HUES64 (cell line): ENCODE measurements at regions not wholly inside any gene's neighbourhood (a gene's known extent, or its start where the extent isn't known, plus 50 kb on each side); places are given as distances from the start of the nearest gene placed in this dataset.

Experiments
- H3K27ac ChIP-seq: 2 replicates; pipeline ENCODE4 v1.7.0; 2013; ENCODE audit warnings: low read depth, low read length, inconsistent platforms
- H3K27me3 ChIP-seq: 2 replicates; pipeline ENCODE4 v1.6.1; 2013; ENCODE audit warnings: mild to moderate bottlenecking, low read length; ENCODE audit not compliant: insufficient read depth
- H3K36me3 ChIP-seq: 2 replicates; pipeline ENCODE4 v1.6.1; 2013; ENCODE audit warnings: mild to moderate bottlenecking, low read length; ENCODE audit not compliant: insufficient read depth
- H3K4me1 ChIP-seq: 2 replicates; pipeline ENCODE4 v1.6.1; 2013; ENCODE audit warnings: mild to moderate bottlenecking, low read length, moderate library complexity; ENCODE audit not compliant: insufficient read depth
- H3K4me3 ChIP-seq: 2 replicates; pipeline ENCODE4 v1.5.1; 2013; ENCODE audit warnings: mild to moderate bottlenecking, low read length, moderate library complexity
- H3K9ac ChIP-seq: 2 replicates; pipeline ENCODE4 v1.6.1; 2013; ENCODE audit warnings: mild to moderate bottlenecking, low read depth, low read length
- H3K9me3 ChIP-seq: 2 replicates; pipeline ENCODE4 v1.6.1; 2013; ENCODE audit warnings: low read depth, low read length; ENCODE audit not compliant: insufficient read depth
- WGBS: fragments of 150-250, 120-280 bp; methylation state at CpG from one replicate; pipeline ENCODE4 v1.1.7; 2013; ENCODE audit warnings: missing lambda C conversion rate; 5-methylcytosine and 5-hydroxymethylcytosine counted together

DNA sequence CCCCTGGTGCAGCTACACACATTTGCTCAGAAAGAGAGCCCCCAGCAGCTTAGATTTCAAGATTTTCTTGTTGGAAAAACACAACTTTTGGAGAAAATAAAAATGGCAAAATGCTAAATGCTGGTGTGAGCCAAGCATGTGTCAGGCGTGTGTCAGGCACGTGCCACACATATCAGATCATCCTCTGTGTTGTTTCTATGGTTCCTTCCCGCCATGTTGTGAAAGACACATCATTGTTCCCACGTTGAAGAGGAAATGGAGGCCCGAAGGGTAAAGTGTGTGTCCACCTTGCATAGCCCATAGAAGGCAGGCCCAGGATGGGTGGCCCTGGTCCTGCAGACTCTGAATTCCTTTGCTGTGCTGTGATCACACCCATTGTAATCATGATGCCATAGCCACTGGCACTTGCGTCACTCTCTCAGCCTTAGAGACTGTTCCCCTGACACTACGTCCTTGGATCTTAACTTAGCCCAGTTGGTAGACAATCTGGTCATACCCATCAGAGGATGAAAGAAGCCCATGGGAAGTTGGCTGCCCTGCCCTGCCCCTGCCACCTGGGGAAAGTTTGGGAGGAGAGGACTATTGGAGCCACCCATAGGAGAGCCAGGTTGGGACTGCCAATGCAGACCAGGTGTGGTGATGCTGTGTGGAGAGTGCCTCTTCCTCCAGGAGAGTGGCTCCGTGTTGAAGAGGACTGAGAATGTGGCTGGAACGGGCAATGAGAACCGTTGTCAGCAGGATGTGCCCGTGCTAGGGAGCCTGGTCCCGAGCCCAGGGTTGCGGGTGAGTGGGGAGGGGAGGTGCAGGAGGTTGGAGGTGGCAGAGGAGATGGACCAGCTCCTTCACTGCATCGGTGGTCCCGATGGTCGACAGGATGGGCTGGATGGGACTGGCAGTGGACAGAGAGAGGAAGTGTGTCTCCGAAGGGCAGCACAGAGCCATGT, 65.6 kb upstream of the IGFBP3 start:
- H3K27me3 ChIP-seq = no peaks in the 10 kb centered on the region
- peaks cover 9% of the 10 kb centered on the region; the same call in 1 of the 2 replicates for H3K9me3 ChIP-seq
- no peak overlapping the region for H3K9ac ChIP-seq
- H3K4me1 ChIP-seq = no peaks in the 10 kb centered on the region
- no peaks in the 10 kb centered on the region for H3K36me3 ChIP-seq
- no peak overlapping the region for H3K27ac ChIP-seq
- 97% methylated on average over 17 of the region's 17 CpGs for WGBS
- no peak overlapping the region for H3K4me3 ChIP-seq

DNA sequence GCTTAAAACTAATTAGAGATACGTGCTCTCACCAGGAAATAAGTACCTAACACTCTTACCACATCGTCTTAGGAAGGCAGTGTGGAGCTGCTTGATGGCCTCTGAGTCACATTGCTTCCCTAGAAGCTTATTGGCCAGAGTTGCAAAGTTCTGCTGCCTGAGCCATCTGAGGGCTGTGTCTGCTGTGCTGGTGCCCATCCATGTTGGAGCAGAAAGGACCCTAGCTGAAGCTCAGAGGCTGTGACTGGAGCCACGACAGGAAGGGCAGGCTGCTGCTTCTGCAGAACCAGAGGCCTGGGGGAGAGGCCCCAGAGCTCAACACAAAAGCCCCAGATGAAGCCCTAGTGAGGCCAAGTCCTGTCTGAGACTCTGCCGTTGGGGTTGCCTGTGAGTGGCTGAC, 64.8 kb upstream of the IGFBP3 start:
- Histone ChIP-seq H3K36me3 (no peaks in the 10 kb centered on the region), H3K27ac (no peak overlapping the region)
- 90% methylated on average over 4 of the region's 4 CpGs for WGBS

DNA sequence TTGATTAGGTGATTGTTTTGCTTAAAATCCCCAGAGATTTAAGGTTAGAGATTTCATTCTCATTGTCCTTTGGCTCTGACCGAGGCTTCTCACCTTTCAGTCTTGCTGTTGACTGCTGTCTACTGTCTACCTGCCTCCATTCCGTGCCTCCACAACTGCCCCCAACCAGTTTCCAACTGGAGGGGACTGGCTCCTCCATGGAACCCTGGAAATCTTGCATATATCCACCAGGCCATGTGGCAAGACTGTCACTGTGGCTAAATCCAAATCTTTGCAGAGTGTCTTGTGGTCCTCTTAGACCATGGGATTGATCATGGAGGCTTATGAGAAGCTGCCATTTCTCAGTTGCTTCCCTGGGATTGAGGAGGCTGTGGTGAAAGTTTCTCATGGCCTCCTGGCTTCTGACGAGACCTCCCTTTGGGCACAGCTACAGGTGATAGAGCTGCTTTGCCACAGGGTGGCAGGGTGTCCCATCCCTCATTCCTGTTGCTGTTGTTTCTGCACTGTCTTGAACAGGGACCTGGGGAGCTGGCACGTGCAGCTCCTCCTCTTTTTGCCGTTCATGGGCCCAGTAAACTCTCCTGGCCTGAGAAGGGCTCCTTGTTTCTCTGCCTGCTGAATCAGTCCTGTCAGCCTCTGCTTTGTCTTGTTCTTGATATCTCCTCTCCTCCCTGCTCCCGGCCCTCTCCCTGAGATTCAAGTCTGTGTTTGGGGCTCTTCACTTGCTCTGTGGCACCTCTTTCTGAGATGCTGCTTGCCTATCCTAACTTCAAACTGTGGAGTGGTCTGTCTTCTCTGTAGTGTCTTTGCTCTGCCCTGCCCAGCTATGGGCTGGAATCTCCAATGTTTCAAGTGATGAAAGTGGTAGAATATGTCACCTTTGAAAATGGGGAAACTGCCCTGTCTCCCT, 63.6 kb upstream of the IGFBP3 start:
- H3K36me3 ChIP-seq = no peaks in the 10 kb centered on the region
- no peaks in the 10 kb centered on the region for H3K27me3 ChIP-seq
- no peak overlapping the region for H3K27ac ChIP-seq
- H3K4me1 ChIP-seq = no peaks in the 10 kb centered on the region
- no peak overlapping the region for H3K4me3 ChIP-seq
- H3K9ac ChIP-seq = no peak overlapping the region
- peaks cover 11% of the 10 kb centered on the region; the same call in 1 of the 2 replicates for H3K9me3 ChIP-seq
- WGBS = 87% methylated on average over 6 of the region's 6 CpGs

More for the DNA sequence above, 64.8 kb upstream of the IGFBP3 start:
- Histone ChIP-seq H3K27me3 (no peaks in the 10 kb centered on the region), H3K9ac (no peak overlapping the region), H3K4me1 (no peaks in the 10 kb centered on the region), H3K9me3 (peaks cover 11% of the 10 kb centered on the region; the same call in 1 of the 2 replicates), H3K4me3 (no peak overlapping the region)

DNA sequence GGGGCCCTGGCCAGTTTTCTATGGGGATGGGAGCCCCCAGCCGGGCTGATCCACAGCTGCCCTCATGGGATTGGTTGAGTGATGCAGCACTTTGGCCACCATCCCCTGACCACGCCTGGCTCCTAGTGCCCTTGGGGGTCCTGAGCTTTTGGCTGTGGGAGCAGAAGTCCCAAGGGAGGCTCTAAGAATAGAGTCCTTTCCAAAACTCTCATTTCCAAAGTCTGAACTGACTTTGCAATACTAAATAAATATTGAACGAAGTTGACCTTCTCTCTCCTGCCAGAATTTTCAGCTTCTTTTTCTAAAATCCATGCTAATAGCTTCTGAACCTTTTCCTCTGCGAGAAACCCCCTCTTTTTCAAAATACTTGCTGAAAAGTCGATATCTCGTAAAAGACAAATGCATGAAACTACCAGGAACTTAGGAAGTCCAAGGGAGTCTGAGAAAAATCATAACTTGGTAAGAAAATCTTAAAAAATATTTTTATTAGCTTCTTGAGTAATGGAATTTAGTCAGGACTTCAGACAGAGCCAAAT, 62.7 kb upstream of the IGFBP3 start:
- Histone ChIP-seq H3K4me1 (peaks cover 3% of the 10 kb centered on the region; the same call in 1 of the 2 replicates), H3K9ac (no peak overlapping the region), H3K27me3 (no peaks in the 10 kb centered on the region), H3K9me3 (peaks cover 11% of the 10 kb centered on the region; the same call in 1 of the 2 replicates), H3K27ac (no peak overlapping the region), H3K36me3 (no peaks in the 10 kb centered on the region), H3K4me3 (no peak overlapping the region)
- 96% methylated on average over 6 of the region's 6 CpGs for WGBS

DNA sequence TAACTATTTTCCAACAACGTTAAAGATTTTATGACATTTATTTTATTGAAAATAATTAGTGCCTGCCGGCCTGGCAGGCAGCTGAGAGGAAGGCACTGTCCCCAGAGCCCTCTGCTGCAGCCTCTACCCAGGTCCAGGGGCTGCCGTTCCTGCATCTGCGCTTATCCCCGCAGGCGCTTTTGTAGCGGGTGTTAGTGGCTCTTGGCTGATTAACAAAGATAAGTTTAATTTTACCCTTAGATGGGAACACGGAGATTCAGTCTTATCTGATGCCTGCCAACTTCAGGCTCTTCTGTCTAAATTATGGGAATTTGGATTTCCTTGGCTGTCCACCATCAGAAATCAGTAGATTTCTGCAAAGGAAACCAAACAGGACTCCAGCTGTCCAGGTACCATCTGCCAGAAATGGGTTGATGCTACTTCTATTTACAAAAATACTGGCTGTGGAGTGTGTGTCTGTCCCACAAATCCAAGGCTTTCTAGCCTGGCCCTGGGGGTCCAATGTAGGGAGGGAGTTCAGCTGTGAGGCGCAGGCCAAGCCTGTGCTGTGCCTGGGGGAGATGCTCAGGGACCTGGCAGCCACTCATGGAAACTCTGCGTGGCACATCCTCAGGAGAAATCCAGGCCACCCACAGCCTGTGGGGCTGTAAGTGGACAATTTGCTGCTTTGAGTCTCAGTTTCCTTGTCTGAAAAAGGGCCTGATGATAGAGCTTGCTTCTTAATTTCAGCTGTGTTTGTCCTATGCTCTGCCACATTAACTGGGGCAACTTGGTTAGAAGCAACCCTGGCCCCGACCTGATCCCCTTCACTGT, 62.0 kb upstream of the IGFBP3 start:
- H3K4me3 ChIP-seq = no peak overlapping the region
- H3K27me3 ChIP-seq = no peaks in the 10 kb centered on the region
- H3K36me3 ChIP-seq = no peaks in the 10 kb centered on the region
- H3K27ac ChIP-seq = no peak overlapping the region
- no peak overlapping the region for H3K9ac ChIP-seq
- peaks cover 10% of the 10 kb centered on the region; the same call in 1 of the 2 replicates for H3K4me1 ChIP-seq
- peaks cover 11% of the 10 kb centered on the region; the same call in 1 of the 2 replicates for H3K9me3 ChIP-seq
- whole genome bisulfite sequencing = 95% methylated on average over 11 of the region's 11 CpGs

DNA sequence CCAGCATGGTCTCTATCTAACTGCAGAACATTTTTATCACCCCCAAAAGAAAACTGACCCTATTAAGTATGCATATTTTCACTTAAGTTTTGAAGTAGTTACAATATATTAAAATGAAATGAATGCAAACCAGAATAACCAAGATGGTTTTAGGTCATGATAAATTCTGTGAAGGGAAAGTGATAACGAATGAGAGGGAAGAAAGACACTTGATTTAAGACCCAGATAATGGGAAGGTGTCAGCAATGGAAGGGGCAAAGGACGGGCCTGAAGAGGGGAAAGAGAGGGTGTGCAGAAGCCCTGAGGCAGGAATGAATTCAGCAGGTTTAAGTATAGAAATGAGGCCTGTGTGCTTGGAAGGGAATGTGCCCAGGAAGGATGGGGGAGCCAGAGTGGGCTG, 61.1 kb upstream of the IGFBP3 start:
- Histone ChIP-seq H3K27ac (no peak overlapping the region), H3K4me3 (no peak overlapping the region), H3K9me3 (peaks cover 11% of the 10 kb centered on the region; the same call in 1 of the 2 replicates), H3K4me1 (peaks cover 17% of the 10 kb centered on the region; the same call in 1 of the 2 replicates), H3K27me3 (no peaks in the 10 kb centered on the region), H3K9ac (no peak overlapping the region), H3K36me3 (no peaks in the 10 kb centered on the region)
- WGBS = 92% methylated on average over 2 of the region's 2 CpGs

DNA sequence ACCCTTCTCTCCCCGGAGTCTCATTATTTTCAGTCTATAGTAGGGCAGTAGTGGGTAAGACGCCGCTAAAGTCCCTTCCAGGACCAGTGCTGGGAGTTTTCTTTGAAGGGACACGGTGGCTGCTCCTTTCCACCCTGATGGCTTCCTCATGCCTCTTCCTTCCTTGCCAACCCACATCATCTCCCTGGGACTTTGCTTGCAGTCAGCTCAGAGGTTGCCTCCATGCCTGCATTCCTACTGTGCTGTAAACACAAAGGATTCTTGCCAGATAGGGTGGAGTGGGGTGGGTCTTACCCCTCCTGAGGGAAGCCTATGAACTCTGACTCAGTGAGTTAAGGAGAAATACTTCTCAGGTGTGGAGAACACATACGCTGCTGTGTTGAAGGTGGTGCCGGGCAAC, 59.9 kb upstream of the IGFBP3 start:
- Histone ChIP-seq H3K4me1 (peaks cover 17% of the 10 kb centered on the region; the same call in 1 of the 2 replicates), H3K4me3 (no peak overlapping the region), H3K9me3 (peaks cover 11% of the 10 kb centered on the region; the same call in 1 of the 2 replicates), H3K9ac (no peak overlapping the region), H3K27me3 (no peaks in the 10 kb centered on the region), H3K36me3 (no peaks in the 10 kb centered on the region), H3K27ac (no peak overlapping the region)
- WGBS = 94% methylated on average over 6 of the region's 6 CpGs

DNA sequence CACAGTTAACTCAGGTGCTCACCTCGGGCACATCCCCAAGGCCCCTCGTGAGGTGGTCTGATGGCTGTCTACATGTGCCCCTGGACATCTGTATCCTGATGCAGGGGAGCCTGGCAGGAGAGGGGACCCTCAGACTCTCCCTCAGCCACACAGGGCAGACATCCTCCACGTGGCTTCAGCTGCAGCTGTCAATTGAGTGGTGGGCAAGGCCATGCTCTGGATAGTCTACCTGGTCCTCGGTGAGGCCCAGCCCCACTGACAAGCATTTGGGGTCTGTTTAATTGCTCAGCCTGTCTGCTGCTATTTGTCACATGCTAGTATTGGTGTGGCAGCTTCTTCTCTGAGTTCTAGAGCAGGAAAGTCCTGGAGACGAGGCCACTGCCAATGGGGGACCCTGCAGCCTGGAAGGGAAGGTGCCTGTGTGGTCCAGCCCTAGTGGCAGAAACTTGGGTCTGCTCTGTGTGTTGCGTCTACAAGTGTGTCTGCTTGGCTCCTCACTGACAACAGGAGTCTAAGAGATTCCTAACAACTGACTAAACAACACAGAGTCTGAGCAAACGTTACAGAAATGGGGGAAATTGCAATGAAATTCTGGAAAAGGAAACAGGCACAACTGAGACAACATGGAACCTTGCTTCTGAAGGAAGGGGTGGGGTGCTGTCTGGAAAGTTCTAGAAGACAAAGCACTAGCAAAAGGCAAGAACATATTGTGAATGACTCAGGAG, 59.3 kb upstream of the IGFBP3 start:
- no peak overlapping the region for H3K4me3 ChIP-seq
- no peaks in the 10 kb centered on the region for H3K36me3 ChIP-seq
- H3K4me1 ChIP-seq = peaks cover 17% of the 10 kb centered on the region; the same call in 1 of the 2 replicates
- peaks cover 11% of the 10 kb centered on the region; the same call in 1 of the 2 replicates for H3K9me3 ChIP-seq
- WGBS = 93% methylated on average over 7 of the region's 7 CpGs
- H3K27ac ChIP-seq = no peak overlapping the region
- no peak overlapping the region for H3K9ac ChIP-seq
- no peaks in the 10 kb centered on the region for H3K27me3 ChIP-seq

DNA sequence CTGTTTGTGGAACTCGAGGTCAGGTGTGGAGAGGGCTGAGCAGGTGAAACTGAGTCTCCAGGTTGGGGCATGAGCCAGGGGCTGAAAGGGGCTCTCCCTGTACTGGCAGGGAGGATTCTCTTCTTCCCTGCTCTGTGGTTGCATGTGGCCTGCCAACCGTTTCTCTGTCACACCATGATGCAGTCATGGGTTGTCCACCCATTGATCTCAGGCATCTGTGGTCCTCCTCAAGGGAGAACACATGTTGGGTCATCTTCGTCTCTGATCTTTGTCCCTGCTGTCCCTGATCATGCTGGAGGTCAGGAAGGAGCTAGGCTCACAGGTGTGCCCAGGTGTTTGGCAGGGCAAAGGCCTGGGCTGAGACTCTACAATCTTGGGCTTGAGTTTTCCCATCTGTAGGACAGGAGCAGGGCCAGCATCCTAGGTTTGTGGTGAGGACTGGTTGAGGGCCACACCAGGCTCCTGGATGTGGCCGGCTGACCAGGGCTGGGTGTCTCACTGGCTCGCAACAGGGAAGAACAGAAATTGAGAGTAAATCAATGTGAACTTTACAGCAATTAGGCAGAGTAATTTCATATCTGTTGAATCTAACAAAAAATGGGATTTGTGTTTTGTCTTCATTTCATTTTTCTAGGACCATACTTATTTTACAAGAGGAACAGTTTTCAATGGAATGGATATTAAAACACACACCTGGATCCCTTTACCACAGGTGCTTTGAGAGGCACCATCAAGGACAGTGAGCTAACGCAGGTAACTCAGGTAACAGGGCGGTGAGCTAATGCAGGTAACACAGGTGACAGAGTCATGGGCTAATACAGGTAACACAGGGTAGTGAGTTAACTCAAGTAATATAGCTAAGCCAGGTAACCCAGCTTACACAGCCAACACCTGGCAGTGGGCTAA, 58.5 kb upstream of the IGFBP3 start:
- Histone ChIP-seq H3K9ac (no peak overlapping the region), H3K36me3 (no peaks in the 10 kb centered on the region), H3K27me3 (no peaks in the 10 kb centered on the region), H3K4me1 (peaks cover 17% of the 10 kb centered on the region; the same call in 1 of the 2 replicates), H3K4me3 (no peak overlapping the region), H3K27ac (no peak overlapping the region), H3K9me3 (peaks cover 11% of the 10 kb centered on the region; the same call in 1 of the 2 replicates)
- WGBS = 88% methylated on average over 7 of the region's 7 CpGs
